ENCODE measurements at regions not wholly inside any gene's neighbourhood (a gene's known extent, or its start where the extent isn't known, plus 50 kb on each side); places are given as distances from the start of the nearest gene placed in this dataset.

- no peak for DNase-seq
These were observed 144.6 kb downstream of the KCTD12 start for GRCh38 chr13:76741624-76742023.

GRCh38 chr13:76741046-76741445 is 145.2 kb downstream of the KCTD12 start:
- DNase-seq, result no peak

- DNase-seq, result no peak
These were observed 147.6 kb downstream of the KCTD12 start for GRCh38 chr13:76738616-76739015.

GRCh38 chr13:76737526-76737925 is 148.7 kb downstream of the KCTD12 start:
- no peak for DNase-seq

GRCh38 chr13:76735641-76736040 is 150.6 kb downstream of the KCTD12 start:
- no peak for DNase-seq

GRCh38 chr13:76733671-76734070 is 152.5 kb downstream of the KCTD12 start:
- no peak for DNase-seq

GRCh38 chr13:76732367-76732766 is 153.8 kb downstream of the KCTD12 start:
- DNase-seq, result no peak

GRCh38 chr13:76730220-76730619 is 156.0 kb downstream of the KCTD12 start:
- no peak for DNase-seq

GRCh38 chr13:76729691-76730090 is 156.5 kb downstream of the KCTD12 start:
- DNase-seq, result no peak

GRCh38 chr13:76725896-76726295 is 160.3 kb downstream of the KCTD12 start:
- no peak for DNase-seq

- no peak for DNase-seq
These were observed 161.0 kb downstream of the KCTD12 start for GRCh38 chr13:76725211-76725610.

GRCh38 chr13:76724421-76724820 is 161.8 kb downstream of the KCTD12 start:
- no peak for DNase-seq

- no peak for DNase-seq
These were observed 162.5 kb downstream of the KCTD12 start for GRCh38 chr13:76723551-76724232.

- DNase-seq, result no peak
These were observed 163.4 kb downstream of the KCTD12 start for GRCh38 chr13:76722782-76723181.

- DNase-seq, result no peak
These were observed 165.4 kb downstream of the KCTD12 start for GRCh38 chr13:76720821-76721220.

GRCh38 chr13:76720416-76720815 is 165.8 kb downstream of the KCTD12 start:
- DNase-seq, result no peak

- no peak for DNase-seq
These were observed 166.2 kb downstream of the KCTD12 start for GRCh38 chr13:76719955-76720354.

- no peak for DNase-seq
These were observed 169.1 kb downstream of the KCTD12 start for GRCh38 chr13:76717092-76717491.

GRCh38 chr13:76715621-76716020 is 170.6 kb downstream of the KCTD12 start:
- DNase-seq, result no peak

GRCh38 chr13:76715075-76715474 is 171.1 kb downstream of the KCTD12 start:
- no peak for DNase-seq

GRCh38 chr13:76713280-76713679 is 172.9 kb downstream of the KCTD12 start:
- no peak for DNase-seq

GRCh38 chr13:76711550-76712182 is 174.5 kb downstream of the KCTD12 start:
- no peak for DNase-seq

- no peak for DNase-seq
These were observed 176.4 kb downstream of the KCTD12 start for GRCh38 chr13:76709851-76710250.

GRCh38 chr13:76708138-76708688 is 178.0 kb downstream of the KCTD12 start:
- DNase-seq, result no peak

- no peak for DNase-seq
These were observed 178.8 kb downstream of the KCTD12 start for GRCh38 chr13:76707360-76707759.

All from bone marrow (tissue), 2 donors.